HG02885 (cell line): ENCODE measurements at regions not wholly inside any gene's neighbourhood (a gene's known extent, or its start where the extent isn't known, plus 50 kb on each side); places are given as distances from the start of the nearest gene placed in this dataset.
"Not testable (repeated sequence)": the region's sequence is repeated elsewhere in the genome, so short reads cannot be mapped to it uniquely, and the experiment has no call there.

Source experiments
- ATAC-seq: cut with Tn5 transposase; IDR thresholded peaks from one replicate; pipeline ENCODE4 v1.9.1; 2021; ENCODE audit warnings: mild to moderate bottlenecking; ENCODE audit not compliant: unreplicated experiment, poor library complexity

- not testable (repeated sequence) for ATAC-seq
Observed at GRCh38 chr16:22572331-22573224, 61.9 kb downstream of the NPIPB5 start.

DNA sequence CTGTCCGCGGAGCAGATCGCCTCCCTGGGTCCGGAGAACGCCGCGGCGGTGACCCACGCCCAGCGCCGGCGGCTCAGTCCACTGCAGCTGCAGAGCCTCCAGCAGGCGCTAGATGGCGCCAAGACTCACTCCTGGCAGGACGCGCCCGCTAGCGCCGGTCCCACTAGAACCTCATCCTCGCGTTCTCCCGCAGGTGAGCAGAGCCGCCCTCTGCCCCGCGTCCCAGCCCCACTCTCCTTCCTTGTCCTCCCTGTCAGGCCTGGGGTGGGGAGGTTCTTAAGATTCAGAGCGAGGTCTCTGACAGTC lies 62.5 kb downstream of the NPIPB5 start:
- ATAC-seq = peak; percentile 83

DNA sequence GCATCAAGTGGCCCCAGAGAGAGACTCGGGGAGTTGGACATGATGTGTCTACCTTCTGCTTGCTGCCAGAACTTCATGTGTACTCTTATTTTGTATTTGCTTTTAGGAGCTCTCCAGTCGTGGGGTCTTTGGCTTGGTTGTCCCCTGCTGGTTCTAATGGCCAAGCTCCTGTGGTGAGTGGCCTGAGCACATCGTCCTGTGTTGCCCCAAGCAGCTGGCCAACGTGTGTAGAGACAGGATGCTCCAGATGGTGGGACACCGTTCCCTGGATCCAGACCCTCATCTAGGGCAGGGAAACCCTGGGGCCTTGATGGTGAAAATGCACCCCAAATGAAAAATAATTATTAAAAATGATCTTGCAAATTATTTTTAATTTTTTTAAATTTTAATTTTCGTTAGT lies 65.8 kb downstream of the NPIPB5 start:
- ATAC-seq = not testable (repeated sequence)

GRCh38 chr16:22583195-22583594 lies 72.5 kb downstream of the NPIPB5 start:
- not testable (repeated sequence) for ATAC-seq

DNA sequence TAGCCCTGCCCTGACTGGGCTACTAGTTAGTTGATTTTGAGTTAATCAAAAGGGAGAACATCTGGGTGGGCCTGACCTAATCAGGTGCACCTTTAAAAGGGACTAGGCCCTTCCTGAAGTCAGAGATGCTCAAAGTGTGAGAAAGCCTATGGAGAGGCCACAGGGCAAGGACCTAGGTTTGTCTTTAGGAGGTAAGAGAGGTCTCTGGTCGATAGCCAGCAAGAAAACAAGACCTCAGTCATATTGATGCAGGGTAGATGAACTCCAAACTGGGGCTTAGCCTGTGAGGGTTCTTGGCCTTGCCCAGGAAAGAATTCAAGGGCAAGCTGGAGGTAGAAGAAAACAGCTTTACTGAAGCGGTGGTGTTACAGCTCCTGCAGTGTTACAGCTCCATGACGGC lies 73.8 kb downstream of the NPIPB5 start:
- ATAC-seq = not testable (repeated sequence)

DNA sequence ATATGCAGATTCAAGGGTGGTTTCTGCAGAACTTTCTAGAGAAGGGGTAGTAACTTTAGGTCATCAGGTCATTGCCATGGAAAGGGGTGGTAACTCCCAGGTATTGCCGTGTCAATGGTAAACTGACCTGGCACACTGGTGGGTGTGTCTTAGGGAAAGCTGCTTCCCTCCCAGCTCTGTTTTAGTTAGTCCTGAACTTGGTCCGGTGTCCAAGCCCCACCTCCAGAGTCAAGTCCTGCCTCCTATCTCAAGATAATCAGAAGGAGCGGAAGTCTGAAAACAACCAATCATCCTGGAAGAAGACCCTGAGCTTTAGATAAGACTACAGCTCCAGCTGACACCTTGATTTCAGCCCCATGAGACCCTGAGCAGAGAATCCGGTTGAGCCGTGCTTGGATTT lies 74.2 kb downstream of the NPIPB5 start:
- not testable (repeated sequence) for ATAC-seq

DNA sequence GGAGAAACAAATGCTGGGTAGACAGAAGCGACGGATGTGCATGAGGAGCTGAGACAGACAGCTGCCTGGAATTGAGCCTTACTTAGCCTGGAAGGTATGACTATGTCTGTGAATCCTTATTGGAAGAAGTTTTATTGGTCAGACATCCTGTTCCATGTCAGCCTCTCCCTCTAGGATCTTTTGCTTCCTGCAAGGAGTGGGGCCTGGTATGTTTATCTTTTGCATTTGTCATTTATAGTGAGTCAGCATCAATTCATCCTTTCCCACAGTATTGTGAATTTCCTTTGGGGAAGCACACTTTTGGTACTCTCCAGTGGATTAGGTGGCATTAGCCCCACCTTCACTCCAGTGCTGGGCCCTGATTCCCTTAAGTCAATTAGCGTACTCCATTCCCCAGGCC lies 74.7 kb downstream of the NPIPB5 start:
- not testable (repeated sequence) for ATAC-seq

GRCh38 chr16:22586732-22587131 lies 76.0 kb downstream of the NPIPB5 start:
- not testable (repeated sequence) for ATAC-seq

DNA sequence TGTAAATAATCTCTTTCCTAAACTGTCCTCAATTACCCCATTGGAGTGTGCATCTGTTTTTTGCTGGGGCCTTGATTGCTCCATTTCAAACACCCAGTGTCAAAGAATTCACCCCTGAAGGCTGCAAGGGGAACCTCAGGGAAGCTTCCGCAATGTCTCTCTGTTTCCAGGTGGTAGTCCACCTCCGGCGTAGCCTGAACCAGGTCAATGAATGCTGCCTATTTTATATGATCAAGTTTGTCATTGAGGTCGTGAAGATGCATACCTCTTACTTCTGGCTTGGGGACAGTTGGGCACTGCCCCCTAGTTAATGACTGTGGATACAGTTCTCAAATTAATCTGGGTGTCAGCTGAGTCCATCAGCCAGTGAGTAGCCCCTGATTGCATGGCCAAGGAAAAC lies 79.1 kb downstream of the NPIPB5 start:
- ATAC-seq = not testable (repeated sequence)

- not testable (repeated sequence) for ATAC-seq
Observed at GRCh38 chr16:22596445-22597045, 85.9 kb downstream of the NPIPB5 start.

GRCh38 chr16:22603744-22604143 lies 93.1 kb downstream of the NPIPB5 start:
- not testable (repeated sequence) for ATAC-seq

- ATAC-seq = not testable (repeated sequence)
Observed at GRCh38 chr16:22606619-22607018, 95.9 kb downstream of the NPIPB5 start.

DNA sequence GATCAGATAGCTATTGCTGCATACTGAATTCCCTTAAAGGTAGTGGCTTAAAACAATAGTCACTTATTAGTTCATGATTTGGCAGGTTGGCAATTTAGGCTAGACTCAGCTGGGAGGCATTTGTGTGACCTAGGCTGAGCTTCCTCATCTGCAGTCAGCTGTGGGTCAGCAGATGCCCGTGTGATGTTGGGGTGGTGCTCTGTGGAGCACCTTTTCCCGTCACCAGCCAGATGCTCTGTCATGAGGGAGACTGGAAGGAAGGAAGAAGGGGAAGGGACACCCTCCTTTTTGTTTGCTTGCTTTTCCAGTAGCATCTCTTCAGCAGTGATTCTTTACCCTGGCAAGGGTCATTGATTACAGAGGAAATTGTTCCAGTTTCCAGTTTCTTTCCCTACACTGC lies 99.1 kb downstream of the NPIPB5 start:
- ATAC-seq = not testable (repeated sequence)

DNA sequence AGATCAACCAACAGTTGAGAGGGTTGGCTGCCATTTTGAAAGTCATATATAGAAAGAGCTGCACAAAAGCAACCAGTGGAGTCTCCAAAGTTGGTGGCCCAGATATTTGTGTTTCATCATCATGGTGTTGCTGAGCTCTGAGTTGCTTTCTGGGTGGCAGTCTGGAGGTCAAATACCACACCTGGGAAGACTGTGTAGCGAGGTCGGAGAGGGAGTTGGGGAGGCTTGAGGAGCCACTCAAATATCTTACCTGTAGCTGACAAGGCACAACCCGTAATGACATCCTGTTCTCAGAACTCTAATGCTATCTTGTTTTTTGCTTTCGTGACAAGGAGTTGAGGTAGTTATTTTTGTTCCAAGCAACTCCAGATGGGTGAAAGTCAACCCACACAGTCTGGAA lies 100.4 kb downstream of the NPIPB5 start:
- not testable (repeated sequence) for ATAC-seq

- ATAC-seq = no peak
Observed at GRCh38 chr16:22614271-22614947, 103.7 kb downstream of the NPIPB5 start.

GRCh38 chr16:22618842-22619241 lies 108.2 kb downstream of the NPIPB5 start:
- no peak for ATAC-seq

GRCh38 chr16:22621586-22622155 lies 111.0 kb downstream of the NPIPB5 start:
- ATAC-seq = no peak

DNA sequence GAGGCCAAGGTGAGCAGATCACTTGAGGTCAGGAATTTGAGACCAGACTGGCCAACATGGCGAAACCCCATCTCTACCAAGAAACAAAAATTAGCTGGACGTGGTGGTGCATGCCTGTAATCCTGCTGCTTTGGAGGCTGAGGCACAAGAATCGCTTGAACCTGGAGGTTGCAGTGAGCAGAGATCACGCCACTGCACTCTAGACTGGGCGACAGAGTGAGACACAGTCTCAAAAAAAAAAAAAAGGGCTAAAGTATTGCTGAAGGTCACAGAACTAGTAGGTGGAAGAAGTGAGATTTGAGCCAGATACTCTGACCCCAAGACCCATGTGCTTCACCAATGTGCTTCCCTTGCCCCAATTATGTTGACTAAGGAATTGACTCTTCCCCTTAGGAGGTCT lies 112.0 kb downstream of the NPIPB5 start:
- no peak for ATAC-seq

- ATAC-seq = no peak
Observed at GRCh38 chr16:22623351-22623781, 112.7 kb downstream of the NPIPB5 start.

GRCh38 chr16:22624038-22624799 lies 113.5 kb downstream of the NPIPB5 start:
- ATAC-seq = no peak
